ENCODE measurements at regions not wholly inside any gene's neighbourhood (a gene's known extent, or its start where the extent isn't known, plus 50 kb on each side); places are given as distances from the start of the nearest gene placed in this dataset.
"Not testable (repeated sequence)": the region's sequence is repeated elsewhere in the genome, so short reads cannot be mapped to it uniquely, and the experiment has no call there.

GRCh38 chr2:91742973-91743490 is 3051.6 kb downstream of the RPIA start:
- DNase-seq (ENCODE audit: low read depth) = not testable (repeated sequence)

GRCh38 chr2:91743910-91744309 is 3052.4 kb downstream of the RPIA start:
- not testable (repeated sequence) for DNase-seq (ENCODE audit: low read depth)

GRCh38 chr2:91744700-91745141 is 3053.2 kb downstream of the RPIA start:
- not testable (repeated sequence) for DNase-seq (ENCODE audit: low read depth)

- DNase-seq (ENCODE audit: low read depth) = no peak
Measured at GRCh38 chr2:91748902-91749301, 3057.4 kb downstream of the RPIA start.

- DNase-seq (ENCODE audit: low read depth) = not testable (repeated sequence)
Measured at GRCh38 chr2:91749665-91750064, 3058.2 kb downstream of the RPIA start.

- not testable (repeated sequence) for DNase-seq (ENCODE audit: low read depth)
Measured at GRCh38 chr2:91759361-91759941, 3068.0 kb downstream of the RPIA start.

- DNase-seq (ENCODE audit: low read depth) = not testable (repeated sequence)
Measured at GRCh38 chr2:91760672-91761071, 3069.2 kb downstream of the RPIA start.

- DNase-seq (ENCODE audit: low read depth) = not testable (repeated sequence)
Measured at GRCh38 chr2:91762312-91762711, 3070.8 kb downstream of the RPIA start.

- DNase-seq (ENCODE audit: low read depth) = not testable (repeated sequence)
Measured at GRCh38 chr2:91763710-91764109, 3072.2 kb downstream of the RPIA start.

GRCh38 chr2:91764581-91765002 is 3073.1 kb downstream of the RPIA start:
- peak; percentile 18 for DNase-seq (ENCODE audit: low read depth)

- DNase-seq (ENCODE audit: low read depth) = not testable (repeated sequence)
Measured at GRCh38 chr2:91765018-91765754, 3073.7 kb downstream of the RPIA start.

- DNase-seq (ENCODE audit: low read depth) = peak; percentile 73
Measured at GRCh38 chr2:91766349-91767048, 3075.0 kb downstream of the RPIA start.

GRCh38 chr2:91768301-91768700 is 3076.8 kb downstream of the RPIA start:
- DNase-seq (ENCODE audit: low read depth) = not testable (repeated sequence)

GRCh38 chr2:91768997-91769396 is 3077.5 kb downstream of the RPIA start:
- not testable (repeated sequence) for DNase-seq (ENCODE audit: low read depth)

- not testable (repeated sequence) for DNase-seq (ENCODE audit: low read depth)
Measured at GRCh38 chr2:91770046-91770575, 3078.6 kb downstream of the RPIA start.

- DNase-seq (ENCODE audit: low read depth) = not testable (repeated sequence)
Measured at GRCh38 chr2:91771604-91772003, 3080.1 kb downstream of the RPIA start.

- DNase-seq (ENCODE audit: low read depth) = peak; percentile 1
Measured at GRCh38 chr2:91772240-91772937, 3080.9 kb downstream of the RPIA start.

- DNase-seq (ENCODE audit: low read depth) = not testable (repeated sequence)
Measured at GRCh38 chr2:91773810-91774209, 3082.3 kb downstream of the RPIA start.

GRCh38 chr2:91775193-91775592 is 3083.7 kb downstream of the RPIA start:
- DNase-seq (ENCODE audit: low read depth) = not testable (repeated sequence)

- not testable (repeated sequence) for DNase-seq (ENCODE audit: low read depth)
Measured at GRCh38 chr2:91780324-91780723, 3088.9 kb downstream of the RPIA start.

- DNase-seq (ENCODE audit: low read depth) = not testable (repeated sequence)
Measured at GRCh38 chr2:91809391-91809790, 3061.8 kb upstream of the TEKT4 start.

All from ELR (cell line).